MG63 (cell line): ENCODE measurements at regions not wholly inside any gene's neighbourhood (a gene's known extent, or its start where the extent isn't known, plus 50 kb on each side); places are given as distances from the start of the nearest gene placed in this dataset.

ENCODE experiments used
- DNase-seq: peaks from one replicate; pipeline ENCODE4 v3.0.0-alpha.2; 2020
- H3K27me3 ChIP-seq: fragments of 250-450 bp; sonication (Bioruptor Pico); 2 replicates; pipeline ENCODE4 v1.5.1; 2020; ENCODE audit warnings: mild to moderate bottlenecking, moderate library complexity
- H3K36me3 ChIP-seq: fragments of 250-450 bp; sonication (Bioruptor Pico); 2 replicates; pipeline ENCODE4 v1.5.1; 2020; ENCODE audit warnings: mild to moderate bottlenecking, moderate library complexity
- H3K4me3 ChIP-seq: fragments of 250-450 bp; sonication (Bioruptor Pico); 2 replicates; pipeline ENCODE4 v1.5.1; 2020; ENCODE audit warnings: mild to moderate bottlenecking, moderate library complexity
- H3K9me3 ChIP-seq: fragments of 250-450 bp; sonication (Bioruptor Pico); 2 replicates; pipeline ENCODE4 v1.5.1; 2020; ENCODE audit warnings: mild to moderate bottlenecking, moderate library complexity

- DNase-seq: no peak
- Histone ChIP-seq H3K36me3 (no peaks in the 10 kb centered on the region), H3K9me3 (0 out of 2 replicates have a peak, but pooled peaks cover 2% of the 10 kb centered on the region), H3K27me3 (no peaks in the 10 kb centered on the region), H3K4me3 (no peak overlapping the region)
Observed at GRCh38 chr16:35450648-35451047, 1991.2 kb downstream of the TP53TG3F start.

GRCh38 chr16:35452471-35452870 is 1993.1 kb downstream of the TP53TG3F start:
- Histone ChIP-seq H3K36me3 (no peaks in the 10 kb centered on the region), H3K9me3 (0 out of 2 replicates have a peak, but pooled peaks cover 2% of the 10 kb centered on the region), H3K27me3 (no peaks in the 10 kb centered on the region), H3K4me3 (no peak overlapping the region)
- no peak for DNase-seq

- H3K36me3 ChIP-seq: no peaks in the 10 kb centered on the region
- DNase-seq: no peak
Observed at GRCh38 chr16:35463358-35463757, 2003.9 kb downstream of the TP53TG3F start.

GRCh38 chr16:35480361-35480760 is 2020.9 kb downstream of the TP53TG3F start:
- no peak for DNase-seq
- Histone ChIP-seq H3K4me3 (no peak overlapping the region), H3K9me3 (no peaks in the 10 kb centered on the region), H3K36me3 (no peaks in the 10 kb centered on the region), H3K27me3 (no peaks in the 10 kb centered on the region)

More at GRCh38 chr16:35463358-35463757, 2003.9 kb downstream of the TP53TG3F start:
- no peak overlapping the region for H3K4me3 ChIP-seq
- H3K9me3 ChIP-seq: no peaks in the 10 kb centered on the region
- no peaks in the 10 kb centered on the region for H3K27me3 ChIP-seq

- no peaks in the 10 kb centered on the region for H3K9me3 ChIP-seq
- H3K27me3 ChIP-seq: no peaks in the 10 kb centered on the region
- no peak overlapping the region for H3K4me3 ChIP-seq
- no peaks in the 10 kb centered on the region for H3K36me3 ChIP-seq
- no peak for DNase-seq
Observed at GRCh38 chr16:35480988-35481387, 2021.6 kb downstream of the TP53TG3F start.

GRCh38 chr16:35485915-35486314 is 2026.5 kb downstream of the TP53TG3F start:
- Histone ChIP-seq H3K36me3 (no peaks in the 10 kb centered on the region), H3K9me3 (no peaks in the 10 kb centered on the region), H3K27me3 (no peaks in the 10 kb centered on the region), H3K4me3 (no peak overlapping the region)
- DNase-seq: no peak

GRCh38 chr16:35492225-35492624 is 2032.8 kb downstream of the TP53TG3F start:
- H3K27me3 ChIP-seq: no peaks in the 10 kb centered on the region
- no peaks in the 10 kb centered on the region for H3K9me3 ChIP-seq
- no peak for DNase-seq
- H3K36me3 ChIP-seq: no peaks in the 10 kb centered on the region
- no peak overlapping the region for H3K4me3 ChIP-seq

- Histone ChIP-seq H3K4me3 (no peak overlapping the region), H3K27me3 (no peaks in the 10 kb centered on the region), H3K9me3 (no peaks in the 10 kb centered on the region), H3K36me3 (no peaks in the 10 kb centered on the region)
- DNase-seq: no peak
Observed at GRCh38 chr16:35497399-35497798, 2038.0 kb downstream of the TP53TG3F start.

- H3K4me3 ChIP-seq: no peak overlapping the region
- no peaks in the 10 kb centered on the region for H3K27me3 ChIP-seq
- no peaks in the 10 kb centered on the region for H3K36me3 ChIP-seq
- no peak for DNase-seq
- H3K9me3 ChIP-seq: no peaks in the 10 kb centered on the region
Observed at GRCh38 chr16:35506018-35506897, 2046.8 kb downstream of the TP53TG3F start.

GRCh38 chr16:35506898-35507194 is 2047.4 kb downstream of the TP53TG3F start:
- no peak for DNase-seq
- H3K36me3 ChIP-seq: no peaks in the 10 kb centered on the region
- H3K27me3 ChIP-seq: no peaks in the 10 kb centered on the region
- H3K9me3 ChIP-seq: no peaks in the 10 kb centered on the region
- H3K4me3 ChIP-seq: no peak overlapping the region

GRCh38 chr16:35510701-35511100 is 2051.3 kb downstream of the TP53TG3F start:
- no peak overlapping the region for H3K4me3 ChIP-seq
- H3K9me3 ChIP-seq: no peaks in the 10 kb centered on the region
- H3K36me3 ChIP-seq: no peaks in the 10 kb centered on the region
- H3K27me3 ChIP-seq: no peaks in the 10 kb centered on the region
- no peak for DNase-seq

- H3K9me3 ChIP-seq: no peaks in the 10 kb centered on the region
- no peaks in the 10 kb centered on the region for H3K36me3 ChIP-seq
- DNase-seq: no peak
- H3K27me3 ChIP-seq: no peaks in the 10 kb centered on the region
- no peak overlapping the region for H3K4me3 ChIP-seq
Observed at GRCh38 chr16:35516551-35516950, 2057.1 kb downstream of the TP53TG3F start.

- DNase-seq: no peak
- no peaks in the 10 kb centered on the region for H3K36me3 ChIP-seq
- H3K9me3 ChIP-seq: no peaks in the 10 kb centered on the region
- H3K4me3 ChIP-seq: no peak overlapping the region
- H3K27me3 ChIP-seq: no peaks in the 10 kb centered on the region
Observed at GRCh38 chr16:35516971-35517370, 2057.6 kb downstream of the TP53TG3F start.

- no peak for DNase-seq
- Histone ChIP-seq H3K9me3 (no peaks in the 10 kb centered on the region), H3K27me3 (no peaks in the 10 kb centered on the region), H3K36me3 (no peaks in the 10 kb centered on the region), H3K4me3 (no peak overlapping the region)
Observed at GRCh38 chr16:35523991-35524390, 2064.6 kb downstream of the TP53TG3F start.

- H3K27me3 ChIP-seq: no peaks in the 10 kb centered on the region
- H3K4me3 ChIP-seq: no peak overlapping the region
- DNase-seq: no peak
- no peaks in the 10 kb centered on the region for H3K36me3 ChIP-seq
- H3K9me3 ChIP-seq: no peaks in the 10 kb centered on the region
Observed at GRCh38 chr16:35525979-35526590, 2066.7 kb downstream of the TP53TG3F start.

GRCh38 chr16:35532576-35532975 is 2073.2 kb downstream of the TP53TG3F start:
- no peaks in the 10 kb centered on the region for H3K27me3 ChIP-seq
- DNase-seq: no peak

GRCh38 chr16:35533683-35534082 is 2074.3 kb downstream of the TP53TG3F start:
- no peaks in the 10 kb centered on the region for H3K36me3 ChIP-seq
- no peak for DNase-seq
- H3K4me3 ChIP-seq: no peak overlapping the region
- no peaks in the 10 kb centered on the region for H3K9me3 ChIP-seq
- no peaks in the 10 kb centered on the region for H3K27me3 ChIP-seq

More at GRCh38 chr16:35532576-35532975, 2073.2 kb downstream of the TP53TG3F start:
- Histone ChIP-seq H3K4me3 (no peak overlapping the region), H3K9me3 (no peaks in the 10 kb centered on the region), H3K36me3 (no peaks in the 10 kb centered on the region)

GRCh38 chr16:35543486-35543885 is 2084.1 kb downstream of the TP53TG3F start:
- Histone ChIP-seq H3K36me3 (no peaks in the 10 kb centered on the region), H3K9me3 (no peaks in the 10 kb centered on the region), H3K27me3 (no peaks in the 10 kb centered on the region), H3K4me3 (no peak overlapping the region)
- no peak for DNase-seq
